K562 (cell line): ENCODE measurements at regions not wholly inside any gene's neighbourhood (a gene's known extent, or its start where the extent isn't known, plus 50 kb on each side); places are given as distances from the start of the nearest gene placed in this dataset.
A peak's percentile ranks its signal among the peaks of the same experiment; 100 is the strongest.

Source experiments
- ATAC-seq: fragments of 200-7000 bp; cut with Tn5 transposase; 3 replicates; pipeline ENCODE4 v1.9.1; 2020; ENCODE audit warnings: moderate library complexity
- BruUV-seq: library from RNA; stranded (reverse); fragments of 400-500 nt; replicated peaks from 2 replicates; lab custom pipeline; 2021; lab: Mats Ljungman, UMichigan
- CTCF ChIA-PET: fragments of 300-600 bp; formaldehyde crosslinking; extraction: SDS; loops from one replicate; lab custom pipeline; 2021; ENCODE audit warnings: low intra/inter-chr PET ratio; lab: Yijun Ruan, JAX
- POLR2A ChIA-PET: fragments of 300-600, 350-650 bp; sonication (Branson Sonifier 250); formaldehyde crosslinking; extraction: SDS; loops from one replicate; lab custom pipeline; 2021; ENCODE audit warnings: antibody characterized with exemption, inconsistent platforms; lab: Yijun Ruan, JAX
- DNase-seq, 4 experiments: peaks; one replicate each; pipeline versions ENCODE4 v3.0.0 to v3.0.0-alpha.2; 2011 to 2018; ENCODE audit warnings: low spot score in 3 of 4, mixed read lengths in 3 of 4; ENCODE audit errors: extremely low read depth in 1 of 4
- FAIRE-seq: peaks from 2 replicates; lab custom pipeline; 2011; peaks lifted over from hg19 to GRCh38; lab: Jason Lieb, UNC
- H2AFZ ChIP-seq: 2 replicates; pipeline ENCODE4 v1.6.0; 2011; ENCODE audit warnings: low read depth, low read length, control low read depth, inconsistent platforms
- H3K27ac ChIP-seq: fragments of 200-600 bp; 3 replicates; pipeline ENCODE4 v1.8.0; 2011; ENCODE audit warnings: low read depth, mild to moderate bottlenecking, control low read depth, inconsistent platforms, low read length, moderate library complexity, mixed read lengths; ENCODE audit errors: extremely low read depth
- H3K27me3 ChIP-seq, 2 experiments: fragments of 300-600 bp in 1 of 2; 2 replicates in 1 of 2; 3 replicates in 1 of 2; pipeline versions ENCODE4 v1.6.0 to v1.8.0; 2011; ENCODE audit warnings: inconsistent platforms in 2 of 2, low read length in 2 of 2, mild to moderate bottlenecking in 1 of 2, mixed read lengths in 1 of 2, moderate library complexity in 1 of 2; ENCODE audit not compliant: control insufficient read depth in 2 of 2, insufficient read depth in 2 of 2
- H3K36me3 ChIP-seq: fragments of 300-600 bp; 3 replicates; pipeline ENCODE4 v1.8.0; 2011; ENCODE audit warnings: mild to moderate bottlenecking, low read length, inconsistent platforms; ENCODE audit not compliant: control insufficient read depth, insufficient read depth
- H3K4me1 ChIP-seq, 2 experiments: fragments of 200-600 bp in 1 of 2; replicated peaks in 1 of 2; 2 replicates in 1 of 2; 3 replicates in 1 of 2; pipeline versions ENCODE4 v1.5.1 to v1.8.0; 2011; ENCODE audit warnings: inconsistent platforms in 2 of 2, low read length in 2 of 2, mild to moderate bottlenecking in 1 of 2, mixed read lengths in 1 of 2, moderate library complexity in 1 of 2; ENCODE audit not compliant: control insufficient read depth in 2 of 2, insufficient read depth in 2 of 2
- H3K4me2 ChIP-seq: 2 replicates; pipeline ENCODE4 v1.6.1; 2011; ENCODE audit warnings: low read length, control low read depth, inconsistent platforms, mixed read lengths; ENCODE audit not compliant: insufficient read depth
- H3K4me3 ChIP-seq: fragments of 200-600 bp; sonication (generic), shearing (Covaris generic); 2 replicates; pipeline ENCODE4 v1.5.1; 2016; ENCODE audit warnings: control low read depth, inconsistent platforms
- H3K79me2 ChIP-seq: fragments of 200-600 bp; 3 replicates; pipeline ENCODE4 v1.8.0; 2011; ENCODE audit warnings: low read length, inconsistent platforms; ENCODE audit not compliant: control insufficient read depth, insufficient read depth
- H3K9ac ChIP-seq, 2 experiments: 2 replicates each; pipeline versions ENCODE4 v1.6.0 to v1.6.1; 2011; ENCODE audit warnings: low read depth in 2 of 2, low read length in 2 of 2, control low read depth in 1 of 2, inconsistent platforms in 1 of 2, mild to moderate bottlenecking in 1 of 2, mixed read lengths in 1 of 2; ENCODE audit not compliant: insufficient read depth in 1 of 2
- H3K9me1 ChIP-seq: one replicate; pipeline ENCODE4 v1.6.0; 2011; ENCODE audit warnings: inconsistent platforms, mild to moderate bottlenecking, low read length, moderate library complexity; ENCODE audit not compliant: control insufficient read depth, insufficient read depth
- H3K9me3 ChIP-seq: replicated peaks from 2 replicates; pipeline ENCODE4 v1.5.1; 2011; ENCODE audit warnings: low read depth, low read length, inconsistent platforms; ENCODE audit not compliant: control insufficient read depth, insufficient read depth
- H4K20me1 ChIP-seq: replicated peaks from 2 replicates; pipeline ENCODE4 v1.6.1; 2011; ENCODE audit warnings: low read length, inconsistent platforms, mixed read lengths; ENCODE audit not compliant: control insufficient read depth, insufficient read depth
- CCAR2 ChIP-seq: fragments of 200-400 bp; formaldehyde crosslinking; IDR thresholded peaks from 2 replicates; pipeline ENCODE4 v1.6.1; 2017; ENCODE audit warnings: mild to moderate bottlenecking, low read depth, low read length
- CHCHD3 ChIP-seq: fragments of 250-450 bp; sonication (Bioruptor Pico); IDR thresholded peaks from 2 replicates; pipeline ENCODE4 v2.1.2; 2022; ENCODE audit warnings: mild to moderate bottlenecking
- CHD1 ChIP-seq: fragments of 200-600 bp; sonication (generic); IDR thresholded peaks from one replicate; pipeline ENCODE4 v1.6.1; 2012; ENCODE audit warnings: mild to moderate bottlenecking, moderate library complexity, low read length, inconsistent platforms
- FOXP1 ChIP-seq: sonication (generic); formaldehyde crosslinking; IDR thresholded peaks from 2 replicates; pipeline ENCODE4 v1.8.0; 2022; ENCODE audit warnings: mild to moderate bottlenecking, missing genetic modification reagents
- GTF2F1 ChIP-seq: IDR thresholded peaks from 2 replicates; pipeline ENCODE4 v1.6.1; 2011; ENCODE audit warnings: low read depth, low read length, improper control_type of control experiment
- KLF10 ChIP-seq: fragments of 250-450 bp; sonication (Bioruptor Pico); IDR thresholded peaks from 2 replicates; pipeline ENCODE4 v1.6.1; 2021; ENCODE audit warnings: matching md5 sums
- MEF2D ChIP-seq: conservative IDR thresholded peaks from 2 replicates; pipeline ENCODE4 v1.6.1; 2016; ENCODE audit warnings: low read depth, missing genetic modification characterization, missing compliant biosample characterization
- PCBP1 ChIP-seq: fragments of 200-400 bp; formaldehyde crosslinking; IDR thresholded peaks from 2 replicates; pipeline ENCODE4 v1.6.1; 2018; ENCODE audit warnings: mild to moderate bottlenecking, low read depth, low read length; ENCODE audit not compliant: poor library complexity, severe bottlenecking
- POLR3A ChIP-seq: IDR thresholded peaks from 2 replicates; pipeline ENCODE4 v1.6.1; 2011; ENCODE audit warnings: borderline replicate concordance, mild to moderate bottlenecking, moderate library complexity; ENCODE audit not compliant: insufficient read length, insufficient read depth; ENCODE audit errors: extremely low read depth
- SIN3B ChIP-seq: fragments of 450-650 bp; IDR thresholded peaks from 2 replicates; pipeline ENCODE4 v1.6.1; 2017; ENCODE audit warnings: low read depth, mild to moderate bottlenecking, moderate library complexity
- TBL1XR1 ChIP-seq, 2 experiments: IDR thresholded peaks; 2 replicates each; pipeline ENCODE4 v1.6.1; 2012; ENCODE audit warnings: improper control_type of control experiment in 2 of 2, low read length in 2 of 2, mild to moderate bottlenecking in 1 of 2
- TCF3 ChIP-seq: sonication (generic); formaldehyde crosslinking; IDR thresholded peaks from 2 replicates; pipeline ENCODE4 v1.4.0; 2020; ENCODE audit warnings: mild to moderate bottlenecking, missing genetic modification reagents
- TOE1 ChIP-seq, 2 experiments: fragments of 450-650 bp in 1 of 2; sonication (generic) in 1 of 2; formaldehyde crosslinking in 1 of 2; IDR thresholded peaks; 2 replicates each; pipeline versions ENCODE4 v1.7.1 to v1.8.0; 2016 to 2022; ENCODE audit warnings: borderline replicate concordance in 2 of 2, mild to moderate bottlenecking in 2 of 2, antibody characterized with exemption in 1 of 2, inconsistent platforms in 1 of 2, low read depth in 1 of 2, missing genetic modification reagents in 1 of 2, moderate library complexity in 1 of 2
- ZNF695 ChIP-seq: fragments of 450-650 bp; formaldehyde crosslinking; IDR thresholded peaks from 2 replicates; pipeline ENCODE4 v1.4.0; 2020; ENCODE audit warnings: mild to moderate bottlenecking, moderate library complexity
- WGBS: fragments of 100-300 bp; shearing (Covaris generic); methylation state at CpG from one replicate; pipeline ENCODE4 v1.1.6; 2016; ENCODE audit warnings: low coverage, mixed read lengths; ENCODE audit not compliant: insufficient coverage; ENCODE audit errors: missing lambda C conversion rate; 5-methylcytosine and 5-hydroxymethylcytosine counted together
- in situ Hi-C: fragments of 300-500 bp; cut with MboI; formaldehyde crosslinking; loops from 4 replicates; pipeline ENCODE4 v1.15.0; 2018; ENCODE audit warnings: inconsistent platforms, mixed read lengths
- intact Hi-C: fragments of 100-400 bp; cut with micrococcal nuclease; formaldehyde crosslinking; loops from 2 replicates; pipeline ENCODE4 v1.14.2; 2022
- TF ChIP-seq, protein P1 (sequence below): IDR thresholded peaks from 2 replicates; pipeline ENCODE4 v1.6.1; 2014; ENCODE audit warnings: antibody characterized with exemption

DNA sequence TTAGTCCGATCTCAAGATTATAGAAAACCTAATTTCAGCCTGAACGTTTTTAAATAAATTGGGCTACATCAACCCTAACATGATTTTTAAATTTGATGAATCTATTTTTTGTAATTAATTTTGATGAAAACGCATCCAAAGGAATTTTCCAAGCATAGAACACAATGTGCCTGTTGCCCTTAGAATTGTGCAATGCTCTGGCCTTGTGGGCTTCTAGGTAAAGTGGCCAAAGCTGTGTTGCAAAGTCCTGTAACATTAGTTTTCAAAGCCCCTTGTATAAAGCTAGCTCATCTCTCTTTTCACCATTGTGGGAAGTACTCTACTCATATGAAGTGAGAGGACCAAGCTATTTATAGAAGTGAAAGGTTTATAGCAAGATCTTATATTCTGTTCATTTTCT, 138.4 kb upstream of the PRPS1L1 start:
- FAIRE-seq (no peak), ATAC-seq (no peak), DNase-seq (no peak)
- TF ChIP-seq TBL1XR1 (IDR thresholded peaks at IDR 0.05; ENCODE audit: low read length in 2 of 2), result no peak
- TF ChIP-seq POLR3A, result no peak
- TF ChIP-seq SIN3B, result no peak
- TF ChIP-seq ZNF695 (CRISPR knock-in tag), result no peak
- TF ChIP-seq CHCHD3 (CRISPR knock-in tag), result no peak
- no peak for TF ChIP-seq GTF2F1
- no peak for TF ChIP-seq MEF2D (tag)
- TF ChIP-seq TOE1 (IDR thresholded peaks at IDR 0.05; ENCODE audit: borderline replicate concordance), result no peak
- no peak for TF ChIP-seq TOE1 (CRISPR knock-in tag; IDR thresholded peaks at IDR 0.05; ENCODE audit: borderline replicate concordance, low read depth)
- no peak for TF ChIP-seq CCAR2
- TF ChIP-seq KLF10, result no peak
- TF ChIP-seq FOXP1 (CRISPR knock-in tag), result no peak
- TF ChIP-seq CHD1, result no peak
- TF ChIP-seq PCBP1, result no peak
- TF ChIP-seq TCF3, result no peak
- TF ChIP-seq, protein P1, sequence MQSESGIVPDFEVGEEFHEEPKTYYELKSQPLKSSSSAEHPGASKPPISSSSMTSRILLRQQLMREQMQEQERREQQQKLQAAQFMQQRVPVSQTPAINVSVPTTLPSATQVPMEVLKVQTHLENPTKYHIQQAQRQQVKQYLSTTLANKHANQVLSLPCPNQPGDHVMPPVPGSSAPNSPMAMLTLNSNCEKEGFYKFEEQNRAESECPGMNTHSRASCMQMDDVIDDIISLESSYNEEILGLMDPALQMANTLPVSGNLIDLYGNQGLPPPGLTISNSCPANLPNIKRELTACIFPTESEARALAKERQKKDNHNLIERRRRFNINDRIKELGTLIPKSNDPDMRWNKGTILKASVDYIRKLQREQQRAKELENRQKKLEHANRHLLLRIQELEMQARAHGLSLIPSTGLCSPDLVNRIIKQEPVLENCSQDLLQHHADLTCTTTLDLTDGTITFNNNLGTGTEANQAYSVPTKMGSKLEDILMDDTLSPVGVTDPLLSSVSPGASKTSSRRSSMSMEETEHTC, result no peak
- H3K27ac ChIP-seq, result no peak overlapping the region
- intact Hi-C loops, result no loop called here
- in situ Hi-C loops, result no loop called here
- POLR2A ChIA-PET, result interaction anchor here (1.0 to 2.4 kb wide), 2 partner anchors 11 to 13 kb away, joined by 3 to 8 read pairs; no protein-coding TSS in a partner anchor
- H3K4me1 ChIP-seq, result no peaks in the 10 kb centered on the region; a peak in 1 of 5 replicates
- H2AFZ ChIP-seq, result peak overlapping the region; percentile 18; the same call in 1 of the 2 replicates
- no peaks in the 10 kb centered on the region for H3K9me1 ChIP-seq
- H3K9ac ChIP-seq, result no peak overlapping the region
- H3K4me3 ChIP-seq, result no peak overlapping the region
- H3K4me2 ChIP-seq, result no peak overlapping the region
- CTCF ChIA-PET, result no interaction called here
- H3K9me3 ChIP-seq, result no peaks in the 10 kb centered on the region
- no peaks in the 10 kb centered on the region for H4K20me1 ChIP-seq
- no peaks in the 10 kb centered on the region for H3K36me3 ChIP-seq
- no TSS peak for BruUV-seq
- 55% methylated on average over 3 of the region's 3 CpGs for WGBS
- H3K27me3 ChIP-seq, result no peaks in the 10 kb centered on the region
- no peaks in the 10 kb centered on the region for H3K79me2 ChIP-seq
